HG03108 (cell line): ENCODE measurements at regions not wholly inside any gene's neighbourhood (a gene's known extent, or its start where the extent isn't known, plus 50 kb on each side); places are given as distances from the start of the nearest gene placed in this dataset.
A peak's percentile ranks its signal among the peaks of the same experiment; 100 is the strongest.

ENCODE experiments used
- ATAC-seq: cut with Tn5 transposase; IDR thresholded peaks from one replicate; pipeline ENCODE4 v1.9.1; 2021; ENCODE audit warnings: moderate library complexity; ENCODE audit not compliant: unreplicated experiment

- ATAC-seq: no peak
Measured at GRCh38 chr9:89765211-89765946, 160.6 kb downstream of the GADD45G start.

DNA sequence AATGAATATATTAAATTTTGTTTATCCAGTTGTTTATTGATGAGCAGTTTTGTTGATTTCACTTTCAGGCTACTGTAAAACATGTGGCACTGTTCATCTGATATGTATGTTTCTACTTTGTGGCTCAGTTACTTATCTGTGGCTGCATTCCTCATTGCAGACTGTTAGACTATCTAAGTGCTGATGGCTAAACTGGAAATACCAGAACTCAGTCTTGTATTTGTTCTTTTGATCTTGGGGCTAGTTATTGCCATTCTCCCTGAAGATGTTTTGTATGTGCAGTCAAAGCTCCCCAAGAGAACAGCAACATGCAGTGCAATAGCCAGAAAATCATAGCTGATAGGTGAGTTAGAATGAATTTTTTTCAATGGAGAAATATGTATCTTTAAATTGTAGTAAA, 162.2 kb downstream of the GADD45G start:
- ATAC-seq: no peak

DNA sequence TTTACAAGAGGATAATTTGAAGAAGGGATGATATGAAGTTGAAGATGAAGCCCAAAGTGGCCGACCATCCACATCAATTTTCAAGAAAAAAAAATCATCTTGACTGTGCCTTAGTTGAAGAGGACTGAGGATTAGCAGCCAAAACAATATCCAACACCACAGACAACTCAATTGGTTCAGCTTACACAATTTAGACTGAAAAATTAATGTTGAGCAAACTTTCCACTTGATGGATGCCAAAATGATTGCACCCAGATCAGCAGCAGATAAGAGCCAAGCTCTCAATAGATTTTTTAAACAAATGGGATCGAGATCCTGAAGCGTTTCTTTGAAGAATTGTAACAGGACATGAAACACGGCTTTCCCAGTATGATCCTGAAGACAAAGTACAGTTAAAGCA, 163.2 kb downstream of the GADD45G start:
- no peak for ATAC-seq

DNA sequence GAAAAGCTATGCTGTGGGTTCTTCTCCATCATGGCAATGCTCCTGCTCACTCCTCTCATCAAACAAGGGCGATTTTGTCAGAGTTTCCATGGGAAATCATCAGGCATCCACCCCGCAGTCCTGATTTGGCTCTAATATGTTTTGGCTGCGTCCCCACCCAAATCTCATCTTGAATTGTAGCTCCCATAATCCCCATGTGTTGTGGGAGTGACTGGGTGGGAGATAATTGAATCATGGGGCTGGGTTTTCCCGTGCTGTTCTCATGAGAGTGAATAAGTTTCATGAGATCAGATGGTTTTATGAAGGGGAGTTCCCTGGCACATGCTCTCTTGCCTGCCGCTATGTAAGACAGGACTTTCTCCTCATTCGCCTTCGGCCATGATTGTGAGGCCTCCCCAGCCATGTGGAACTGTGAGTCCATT, 163.8 kb downstream of the GADD45G start:
- ATAC-seq: no peak

DNA sequence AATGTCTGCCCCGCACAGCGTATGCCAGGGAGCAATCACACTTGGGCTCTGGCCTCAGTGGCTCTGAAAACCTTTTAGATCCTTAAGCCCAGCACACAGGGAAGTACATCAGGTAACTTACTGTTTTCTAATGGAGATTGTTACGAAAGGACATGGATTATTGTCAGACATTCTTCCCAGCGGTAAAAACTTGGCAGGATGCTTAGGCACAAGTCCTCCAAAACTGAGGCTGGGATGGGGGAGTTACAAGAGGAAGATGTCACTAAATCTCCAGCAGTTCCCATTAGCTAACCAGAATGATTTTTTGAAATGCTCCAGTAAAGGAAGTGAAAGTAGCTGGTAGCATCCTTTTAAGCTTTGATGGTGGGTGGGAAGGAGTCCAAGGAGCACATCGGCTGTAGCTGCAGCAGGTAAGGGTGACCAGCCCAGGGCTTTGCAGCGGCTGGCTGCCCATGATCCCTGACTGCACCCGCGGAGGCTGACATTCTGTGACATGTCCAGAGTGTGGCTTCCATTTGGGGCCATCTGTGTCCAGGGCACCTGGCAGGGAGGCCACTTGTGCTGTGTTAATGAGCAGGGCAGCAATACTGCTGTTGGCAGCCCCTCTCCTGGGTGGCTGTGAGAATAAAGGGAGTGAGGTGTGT, 165.8 kb downstream of the GADD45G start:
- ATAC-seq: no peak

GRCh38 chr9:89771205-89771604, 166.4 kb downstream of the GADD45G start:
- ATAC-seq: no peak

GRCh38 chr9:89773170-89773569, 168.4 kb downstream of the GADD45G start:
- ATAC-seq: no peak

- no peak for ATAC-seq
Measured at GRCh38 chr9:89774858-89775370, 170.1 kb downstream of the GADD45G start.

GRCh38 chr9:89775641-89776040, 170.8 kb downstream of the GADD45G start:
- no peak for ATAC-seq

DNA sequence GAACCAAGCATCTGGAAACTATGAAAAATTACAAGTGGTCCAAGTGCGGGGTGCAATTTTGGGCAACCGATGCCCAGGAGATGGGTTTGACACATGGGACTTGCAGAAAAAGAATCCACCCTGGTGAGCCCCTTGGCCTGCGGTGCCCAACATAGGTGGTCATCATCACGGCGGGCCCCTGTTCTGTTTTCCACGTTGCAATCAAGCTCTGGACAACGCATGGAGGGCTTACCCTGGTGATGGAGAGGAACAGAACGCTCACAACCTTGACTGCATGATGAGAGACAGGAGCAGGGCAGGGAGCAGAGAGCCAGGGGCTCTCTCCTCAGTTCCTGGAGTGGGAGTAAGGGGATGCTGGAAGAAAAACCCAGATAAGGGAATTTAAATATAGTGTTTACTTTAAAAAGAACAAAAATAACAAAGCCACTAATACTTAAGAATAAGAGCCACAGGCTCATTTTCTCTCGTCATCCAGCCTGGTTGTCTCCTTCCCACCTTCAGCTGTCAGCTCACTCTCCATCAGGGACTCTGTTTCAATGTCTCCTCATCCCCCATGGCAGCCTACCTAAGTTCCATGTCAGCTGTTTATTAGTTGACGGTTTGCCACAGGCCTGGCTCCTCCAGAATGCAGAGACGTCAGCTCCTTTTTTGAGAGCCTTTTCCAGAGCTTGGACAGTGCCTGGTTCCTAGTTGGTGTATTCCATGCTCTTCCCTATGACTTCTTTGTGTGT, 172.1 kb downstream of the GADD45G start:
- ATAC-seq: no peak

DNA sequence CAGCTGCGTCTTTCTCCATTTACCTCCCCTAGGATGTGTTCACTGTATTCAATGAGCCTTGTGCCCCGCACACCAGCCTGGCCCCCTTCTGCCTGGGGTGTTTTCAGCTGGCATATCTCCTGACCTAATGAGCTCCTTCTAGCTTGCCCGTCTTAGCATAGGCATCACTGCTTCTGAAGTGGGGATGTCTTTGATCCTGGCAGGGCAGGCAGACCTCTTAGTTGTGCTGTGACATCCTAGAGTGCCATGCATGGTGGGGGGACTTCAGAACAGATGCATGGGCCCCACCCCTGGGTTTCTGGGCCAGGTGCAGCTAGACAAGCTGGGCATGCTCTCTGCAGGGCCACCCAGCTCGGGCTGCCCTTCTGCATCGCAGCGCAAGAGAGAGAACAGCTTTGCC, 172.7 kb downstream of the GADD45G start:
- ATAC-seq: no peak

GRCh38 chr9:89778100-89779090, 173.6 kb downstream of the GADD45G start:
- ATAC-seq: no peak

- no peak for ATAC-seq
Measured at GRCh38 chr9:89779405-89780203, 174.8 kb downstream of the GADD45G start.

DNA sequence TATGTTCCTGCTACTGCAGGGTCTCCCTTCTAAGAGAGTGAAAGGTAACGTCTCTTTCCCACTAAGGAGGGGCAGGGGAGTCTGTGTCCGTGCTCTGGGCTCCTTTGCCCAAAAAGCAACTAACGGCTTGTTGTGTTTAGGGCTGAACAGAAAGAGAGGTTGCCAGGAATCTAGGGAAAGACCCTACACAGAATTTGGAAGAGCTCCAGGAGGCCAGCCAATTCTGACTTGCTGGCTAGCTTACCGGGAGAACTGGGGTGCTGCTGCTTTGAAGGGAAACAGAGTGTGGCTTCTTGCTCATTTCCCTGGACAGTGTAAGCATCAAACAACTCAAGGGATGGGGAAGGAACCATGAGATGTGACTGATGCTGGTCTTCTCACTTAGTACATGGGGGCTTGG, 176.1 kb downstream of the GADD45G start:
- no peak for ATAC-seq

GRCh38 chr9:89781838-89782540, 177.2 kb downstream of the GADD45G start:
- ATAC-seq: peak; percentile 82

DNA sequence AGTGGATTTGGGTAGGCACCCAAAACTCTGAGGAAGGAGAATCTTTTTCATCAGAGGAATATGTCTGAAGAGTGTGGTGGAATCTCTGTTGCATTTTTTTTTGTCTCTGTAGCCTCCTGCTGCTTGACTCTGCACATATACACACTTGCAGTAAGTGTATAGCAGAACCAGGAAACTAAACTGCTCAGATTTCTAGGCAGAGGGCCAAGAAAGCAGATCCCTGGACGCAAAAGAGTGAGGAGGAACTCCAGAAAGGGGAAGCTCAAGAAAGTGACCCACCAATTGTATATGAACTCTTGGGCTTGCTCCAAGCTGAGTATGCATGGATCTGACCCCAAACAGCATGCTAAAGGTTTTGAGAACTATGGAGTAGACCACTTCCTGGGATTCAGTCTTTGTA, 181.8 kb downstream of the GADD45G start:
- no peak for ATAC-seq

- no peak for ATAC-seq
Measured at GRCh38 chr9:89787595-89787994, 182.8 kb downstream of the GADD45G start.

GRCh38 chr9:89788434-89788833, 183.6 kb downstream of the GADD45G start:
- ATAC-seq: no peak

GRCh38 chr9:89789922-89790510, 185.2 kb downstream of the GADD45G start:
- ATAC-seq: no peak
